ENCODE measurements at regions not wholly inside any gene's neighbourhood (a gene's known extent, or its start where the extent isn't known, plus 50 kb on each side); places are given as distances from the start of the nearest gene placed in this dataset.

DNA sequence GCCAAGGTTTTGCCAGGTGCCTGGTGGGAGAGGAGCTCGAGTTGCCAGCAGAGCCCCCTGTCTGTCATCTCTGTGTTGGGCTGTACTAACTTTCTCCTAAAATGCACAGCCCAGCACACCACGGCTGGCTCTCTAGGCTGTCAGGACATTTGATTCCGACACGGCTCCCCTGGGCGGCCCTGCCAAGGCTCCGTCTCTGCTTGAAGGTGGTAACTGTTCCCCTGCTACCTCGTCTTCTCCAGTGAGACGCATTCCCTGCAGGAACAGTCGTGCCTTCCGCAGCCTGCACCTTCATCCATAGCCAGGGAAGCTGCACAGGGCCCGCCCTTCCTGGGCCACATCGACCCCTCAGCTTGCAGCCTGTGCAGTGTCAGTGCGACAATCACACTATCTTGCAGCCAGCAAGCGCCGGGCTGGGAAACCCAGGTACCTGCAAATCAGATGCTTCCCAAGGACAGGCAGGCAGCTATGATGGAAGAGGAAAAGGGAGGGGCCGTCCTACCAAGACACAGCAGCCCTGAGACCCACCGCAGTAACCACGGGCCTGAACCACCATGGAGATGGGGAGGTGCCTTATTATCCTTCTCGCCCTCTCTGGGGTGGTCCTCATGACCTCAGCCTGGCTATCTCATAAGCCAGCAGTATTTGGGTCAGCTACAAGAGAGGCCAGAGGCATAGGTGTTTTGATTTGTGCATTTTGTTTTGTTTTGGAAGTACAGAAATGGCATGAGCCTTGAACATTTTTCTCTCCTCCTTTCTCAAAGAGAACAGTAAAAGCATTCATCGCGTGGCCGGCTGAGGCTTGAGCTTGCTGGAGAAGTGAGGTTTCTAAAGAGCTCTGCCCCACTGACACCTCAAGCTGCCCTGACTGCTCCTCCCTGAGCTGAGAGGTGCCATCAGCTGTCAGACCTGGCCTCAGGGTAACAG lies 361.7 kb upstream of the TNRC6C start:
- TF ChIP-seq CTCF (IDR thresholded peaks at IDR 0.05) (no peak), POLR2AphosphoS5 (IDR thresholded peaks at IDR 0.05) (no peak)

Data from stomach (tissue), 4 donors.